Limb (tissue), 2 donors: ENCODE measurements at regions not wholly inside any gene's neighbourhood (a gene's known extent, or its start where the extent isn't known, plus 50 kb on each side); places are given as distances from the start of the nearest gene placed in this dataset.

ENCODE experiments used
- DNase-seq, 2 donors: peaks; one replicate each; pipeline ENCODE4 v3.0.0-alpha.2; 2016; ENCODE audit errors: extremely low spot score in 2 of 2

DNA sequence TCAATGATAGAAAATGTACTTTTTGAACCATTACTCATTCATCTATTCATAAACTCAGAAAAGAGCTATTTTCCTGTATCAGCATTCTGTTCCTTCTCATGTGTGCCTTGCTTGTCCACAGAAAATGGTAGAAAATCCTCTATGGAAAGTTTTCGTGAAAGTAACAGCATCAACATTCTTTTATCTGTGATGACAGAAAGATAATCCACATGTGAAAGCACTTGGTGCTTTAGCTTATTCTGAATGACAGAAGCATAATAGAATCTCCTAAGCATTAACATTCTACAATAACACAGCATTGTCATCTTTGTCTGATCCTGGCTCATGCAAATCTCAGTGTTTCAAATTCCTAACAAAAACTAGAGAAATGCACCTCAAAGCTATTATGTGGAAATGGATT lies 431.9 kb downstream of the ADAMTS20 start:
- DNase-seq = no peak

DNA sequence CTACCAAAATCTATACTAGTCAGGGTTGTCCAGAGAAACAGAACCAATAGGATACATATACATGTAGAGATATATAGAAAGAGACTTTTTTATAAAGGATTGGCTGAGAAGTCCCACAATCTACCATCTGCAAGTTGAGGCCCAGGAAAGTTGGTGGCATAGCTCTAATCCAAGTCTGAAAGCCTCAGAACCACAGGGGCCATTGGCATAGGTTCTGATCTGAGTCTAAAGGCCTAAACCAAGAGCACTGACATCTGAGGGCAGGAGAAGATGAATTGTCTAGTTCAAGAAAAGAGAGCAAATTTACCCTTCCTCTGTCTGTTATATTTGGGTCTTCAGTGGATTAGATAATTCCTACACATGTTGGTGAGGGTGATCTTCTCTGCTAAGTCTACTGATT lies 433.1 kb downstream of the ADAMTS20 start:
- DNase-seq = no peak

DNA sequence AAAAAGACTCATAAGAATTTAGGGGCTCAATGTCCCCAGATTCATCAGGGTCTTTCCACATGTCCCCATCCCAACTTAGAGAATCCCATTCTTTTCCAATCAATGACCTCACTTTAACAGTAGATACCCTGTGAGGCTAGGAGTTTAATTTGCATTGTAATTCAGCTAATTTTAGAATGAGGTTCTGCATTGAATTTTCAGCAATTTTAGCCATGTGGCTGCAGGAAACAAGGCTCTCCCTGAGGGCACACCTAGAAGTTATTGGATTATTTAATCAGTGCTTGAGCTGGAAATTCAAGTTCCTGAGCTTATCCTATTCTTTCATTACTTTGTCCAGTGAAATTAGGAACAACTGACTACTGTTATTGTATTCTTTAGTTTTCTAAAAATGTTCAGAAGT lies 433.8 kb downstream of the ADAMTS20 start:
- no peak for DNase-seq

DNA sequence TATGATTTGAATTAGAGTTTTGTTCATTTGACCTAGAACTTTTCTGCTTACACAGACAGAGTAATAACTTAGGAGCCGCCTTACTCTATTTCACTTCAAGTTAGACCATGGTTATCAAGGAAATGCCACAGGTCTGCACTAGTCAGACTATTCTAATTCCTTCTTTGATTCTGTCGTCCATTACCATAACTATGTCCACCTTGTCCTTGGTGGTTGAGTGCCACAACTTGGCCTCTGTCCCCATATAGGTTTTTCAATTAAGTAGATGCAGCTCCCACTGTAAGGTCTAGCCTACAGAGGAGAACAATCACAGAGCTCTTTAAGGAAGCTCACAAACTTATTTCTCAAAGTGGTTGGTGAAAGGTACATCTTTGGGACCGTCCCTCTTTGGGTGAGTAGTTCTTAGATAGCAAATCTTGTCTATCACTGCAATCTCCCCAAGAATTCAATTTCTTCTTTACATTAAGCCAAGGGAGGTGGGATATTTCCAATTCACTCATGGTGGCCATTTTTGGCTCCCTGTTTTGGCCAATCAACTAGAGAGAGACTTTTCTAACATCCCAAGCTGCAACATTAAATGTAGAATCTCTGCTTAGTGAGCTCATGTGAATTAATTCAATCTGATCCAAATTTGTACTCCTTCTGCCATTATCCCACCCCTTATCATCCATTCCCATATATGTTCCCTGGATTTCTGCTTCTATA lies 434.6 kb downstream of the ADAMTS20 start:
- DNase-seq = no peak

DNA sequence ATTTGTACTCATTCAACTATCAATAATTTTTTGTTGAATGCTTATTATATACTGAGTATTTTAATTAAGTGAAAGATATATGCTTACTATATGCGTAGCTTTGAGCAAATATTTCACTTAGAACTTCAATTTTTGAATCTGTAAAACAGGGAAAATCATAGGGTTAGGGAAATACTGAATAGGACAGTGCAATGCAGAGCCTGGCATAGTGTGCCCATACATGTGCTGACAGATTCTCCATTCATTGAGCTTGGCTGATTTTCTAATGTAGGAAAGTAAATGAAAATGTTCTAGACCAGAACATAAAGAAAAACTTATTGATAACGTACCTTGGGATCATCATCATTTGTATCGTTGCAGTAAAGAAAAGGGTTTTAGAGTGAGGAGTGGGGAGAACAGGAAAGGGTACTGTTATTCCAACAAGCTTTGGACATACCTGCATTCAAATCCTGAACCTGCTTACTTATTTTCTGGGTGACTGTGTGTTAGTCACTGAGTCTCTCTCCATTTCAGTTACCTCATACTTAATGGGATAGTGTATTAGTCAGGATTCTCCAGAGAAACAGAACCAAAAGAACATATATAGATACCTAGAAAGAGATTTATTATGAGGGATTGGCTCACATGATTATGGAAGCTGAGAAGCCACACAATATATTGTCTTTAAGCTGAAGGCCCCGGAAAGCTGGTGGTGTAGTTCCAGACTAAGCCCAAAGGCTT lies 436.4 kb downstream of the ADAMTS20 start:
- DNase-seq = no peak

DNA sequence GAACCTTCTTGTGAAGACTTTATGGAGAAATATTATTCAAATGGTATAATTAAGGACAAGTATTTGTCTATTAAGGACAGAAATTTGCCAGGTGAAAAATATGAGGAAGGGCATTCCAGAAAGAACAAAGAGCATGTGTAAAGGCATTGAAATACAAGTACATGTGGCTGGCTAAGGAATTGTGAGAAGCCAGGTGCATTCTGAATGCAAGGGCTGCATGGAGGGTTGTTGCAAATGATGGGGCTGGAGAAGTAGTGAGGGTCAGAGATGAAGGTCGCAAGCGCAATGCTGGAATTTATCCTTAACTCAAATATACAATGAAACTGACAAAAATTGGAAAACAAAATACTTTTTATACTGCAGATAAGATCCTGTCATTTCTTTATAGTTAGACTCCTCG lies 437.7 kb downstream of the ADAMTS20 start:
- DNase-seq = no peak

DNA sequence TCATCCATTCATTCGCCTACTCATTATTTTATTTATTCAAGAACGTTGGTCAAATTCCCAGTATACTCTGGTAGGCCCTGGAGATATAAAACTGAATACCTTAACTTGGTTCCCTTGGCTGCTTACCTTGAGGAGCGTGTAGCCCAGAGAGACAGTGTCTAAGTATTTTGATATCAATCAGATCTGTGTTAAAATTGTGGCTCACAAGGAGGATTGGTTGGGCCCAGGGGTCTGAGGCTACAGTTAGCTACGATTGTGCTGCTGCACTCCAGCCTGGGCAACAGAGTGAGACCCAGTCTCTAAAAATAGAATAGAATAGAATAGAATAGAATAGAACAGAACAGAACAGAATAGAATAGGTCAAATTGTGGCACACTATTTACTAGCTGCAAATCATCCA lies 438.4 kb downstream of the ADAMTS20 start:
- no peak for DNase-seq

DNA sequence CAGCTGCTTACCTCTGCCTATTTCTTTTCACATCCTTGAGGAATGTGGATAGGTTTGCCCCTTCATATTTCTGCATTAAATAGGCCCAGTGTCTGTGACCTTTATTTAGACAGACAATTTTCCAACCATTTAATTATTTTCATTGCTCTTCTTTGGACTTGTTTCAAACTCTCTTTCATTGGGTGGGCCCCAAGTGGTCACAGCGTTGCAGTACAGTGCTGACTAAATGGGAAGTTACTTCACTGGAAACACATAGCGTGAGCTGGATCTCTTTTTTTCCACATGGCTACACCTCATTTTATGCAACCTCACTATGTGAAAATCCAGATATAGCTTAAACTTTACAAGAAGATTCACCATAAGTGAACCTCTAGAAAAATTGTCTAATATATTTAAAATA lies 438.9 kb downstream of the ADAMTS20 start:
- peak in 1 of 2 donors; percentile 36 for DNase-seq

DNA sequence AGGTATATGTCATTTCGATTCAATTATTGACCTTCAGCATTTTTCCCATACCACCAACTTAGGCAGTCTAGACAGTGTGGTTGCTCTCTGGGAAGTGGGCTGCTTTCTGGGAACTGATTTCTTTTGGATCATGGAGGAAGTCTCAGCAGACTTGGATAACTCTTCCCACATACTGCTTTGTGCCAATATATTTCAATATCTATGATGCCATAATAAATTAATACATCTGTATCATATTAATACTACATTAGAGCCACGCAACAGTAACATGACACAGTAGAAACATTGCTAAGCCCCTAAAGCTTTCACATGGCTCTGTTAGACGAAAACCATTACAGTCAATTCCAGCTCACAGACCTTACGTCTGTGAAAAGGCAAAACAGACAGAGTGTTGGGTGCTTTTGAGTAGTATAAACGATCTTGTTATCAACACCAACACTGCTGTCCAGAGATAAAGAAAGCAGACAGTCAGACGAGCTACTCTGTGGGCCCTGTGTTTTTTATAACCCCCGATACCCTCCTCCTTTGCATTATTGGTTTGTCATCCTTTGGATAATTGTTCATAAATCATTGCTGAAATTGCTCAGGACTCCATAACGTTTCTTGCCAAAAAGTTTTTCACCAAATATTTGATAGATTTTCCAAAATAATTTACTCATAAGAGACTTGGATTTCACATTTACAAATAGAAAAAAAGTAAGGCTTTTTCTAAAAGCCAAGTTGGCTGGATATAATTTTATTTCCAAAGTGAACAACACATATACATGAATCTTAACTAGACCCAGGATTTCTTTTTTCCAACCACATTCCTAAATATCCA lies 439.7 kb downstream of the ADAMTS20 start:
- DNase-seq = peak in 1 of 2 donors; percentile 83

DNA sequence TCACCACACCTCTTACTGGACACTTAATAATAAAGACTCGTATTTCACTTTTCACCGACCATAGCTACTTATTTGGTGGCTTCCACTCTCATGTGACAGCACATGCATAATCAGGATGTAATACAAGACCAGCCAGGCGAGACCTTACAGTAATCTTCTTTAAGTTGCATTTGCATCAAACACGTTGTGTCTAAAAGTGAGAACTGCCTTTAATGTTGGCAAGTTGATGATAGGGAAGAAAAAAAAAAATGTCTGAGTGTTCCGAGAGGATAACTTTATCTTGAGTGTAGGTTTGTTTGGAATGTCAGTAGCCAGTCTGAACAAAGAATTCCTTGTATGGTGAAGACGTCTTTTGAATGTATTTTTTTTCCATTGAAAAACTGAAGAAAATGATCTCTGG lies 440.4 kb downstream of the ADAMTS20 start:
- DNase-seq = no peak

DNA sequence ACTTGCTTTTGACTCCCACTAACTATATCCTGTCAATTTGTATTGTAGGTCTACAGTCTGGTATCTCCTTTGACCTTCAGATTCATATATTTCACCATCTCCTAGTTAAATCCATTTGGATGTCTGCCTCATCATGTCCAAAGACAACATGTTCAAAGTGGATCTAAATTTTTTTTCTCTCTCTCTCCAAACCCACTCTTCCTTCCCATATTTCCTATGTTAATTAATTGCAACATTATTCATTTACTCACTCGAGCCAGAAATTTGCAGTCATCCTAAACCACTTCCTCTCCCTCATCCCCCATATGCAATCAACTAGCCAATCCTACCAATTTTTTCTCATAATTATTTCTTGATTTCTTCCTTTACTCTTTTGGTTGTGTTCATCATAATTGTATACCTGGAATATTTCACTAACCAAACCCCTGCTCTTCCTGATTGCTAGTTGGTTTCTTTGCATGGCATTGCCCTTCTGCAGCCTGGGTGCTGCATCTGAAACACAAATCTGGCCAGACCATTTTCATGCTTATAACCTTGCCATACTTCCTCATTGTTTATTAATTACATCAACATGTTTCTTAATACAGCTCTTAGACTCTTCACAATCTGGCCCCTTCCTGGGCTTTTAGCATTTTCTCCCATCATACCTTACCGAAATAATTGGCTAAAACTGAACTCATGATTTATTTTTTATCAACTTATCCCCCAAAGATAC lies 442.2 kb downstream of the ADAMTS20 start:
- DNase-seq = no peak

DNA sequence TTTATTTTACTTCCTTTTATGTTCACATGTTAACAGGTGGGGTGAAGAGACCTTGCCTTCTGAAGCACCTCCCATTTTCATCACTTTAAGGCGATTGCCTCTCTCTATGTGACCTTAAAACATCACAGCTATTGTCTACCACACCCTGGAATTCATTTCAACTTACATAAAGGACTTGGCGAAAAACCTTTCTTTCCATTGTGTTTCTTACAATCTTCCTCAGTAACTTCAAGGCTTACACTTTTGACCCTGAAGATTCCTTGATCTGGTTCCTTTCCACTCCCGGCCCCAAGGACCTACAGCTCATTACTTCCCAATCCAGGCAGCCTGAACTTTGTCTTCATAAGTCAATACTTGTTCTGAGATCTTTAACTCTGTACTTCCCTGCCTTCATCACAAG lies 443.3 kb downstream of the ADAMTS20 start:
- no peak for DNase-seq

DNA sequence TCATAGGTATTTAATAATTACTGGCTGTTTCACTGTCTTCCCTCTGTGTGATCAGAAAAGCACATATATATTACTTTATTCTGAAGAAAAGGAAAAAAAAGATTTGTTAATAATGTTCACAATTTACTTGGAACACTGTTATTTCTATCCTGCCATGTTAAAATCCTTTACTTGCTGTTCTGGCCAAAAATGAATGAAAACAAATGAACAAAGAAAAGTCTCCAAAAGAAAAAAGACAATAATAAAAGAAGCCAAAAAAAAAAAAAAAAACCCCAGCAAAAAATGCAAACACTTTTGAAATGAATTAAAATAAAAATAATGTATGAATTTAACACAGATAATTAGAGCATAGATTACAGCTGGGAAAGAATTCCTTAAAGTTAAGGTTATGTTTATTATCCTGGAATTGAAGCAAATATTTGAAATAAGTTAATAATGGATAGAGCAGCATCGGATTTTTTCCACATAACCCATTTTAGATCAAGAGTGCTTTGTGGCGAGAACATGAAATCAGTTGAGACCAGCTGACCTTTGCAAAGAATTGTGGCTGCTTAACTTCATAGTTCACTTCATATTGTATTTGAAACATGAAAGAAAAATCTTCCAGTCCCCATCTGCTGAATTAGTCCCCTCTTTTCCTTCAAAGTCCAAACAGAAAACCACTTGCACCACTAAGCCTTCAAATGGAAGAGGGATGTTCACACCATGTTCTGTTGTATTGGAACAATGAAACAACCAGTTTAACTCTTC lies 444.8 kb downstream of the ADAMTS20 start:
- no peak for DNase-seq

DNA sequence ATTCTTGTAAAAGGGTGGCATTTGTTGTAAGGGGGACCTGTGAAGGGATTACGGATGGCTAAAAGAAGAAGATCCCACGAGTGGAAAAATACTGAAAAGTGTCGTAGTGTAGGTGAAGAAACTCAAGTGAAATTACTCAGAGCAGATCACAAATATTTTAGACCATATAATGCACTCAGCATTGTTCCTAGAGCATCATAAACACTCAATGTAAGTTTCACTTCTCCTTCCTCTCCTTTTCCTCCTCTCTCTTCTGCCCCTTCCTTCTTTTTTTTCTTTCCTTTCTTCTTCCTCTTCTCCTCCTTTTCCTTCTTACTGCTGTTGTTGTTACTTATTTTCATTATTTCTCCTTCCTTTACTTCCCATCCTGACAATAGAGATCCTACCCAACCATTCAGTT lies 445.6 kb downstream of the ADAMTS20 start:
- DNase-seq = no peak

DNA sequence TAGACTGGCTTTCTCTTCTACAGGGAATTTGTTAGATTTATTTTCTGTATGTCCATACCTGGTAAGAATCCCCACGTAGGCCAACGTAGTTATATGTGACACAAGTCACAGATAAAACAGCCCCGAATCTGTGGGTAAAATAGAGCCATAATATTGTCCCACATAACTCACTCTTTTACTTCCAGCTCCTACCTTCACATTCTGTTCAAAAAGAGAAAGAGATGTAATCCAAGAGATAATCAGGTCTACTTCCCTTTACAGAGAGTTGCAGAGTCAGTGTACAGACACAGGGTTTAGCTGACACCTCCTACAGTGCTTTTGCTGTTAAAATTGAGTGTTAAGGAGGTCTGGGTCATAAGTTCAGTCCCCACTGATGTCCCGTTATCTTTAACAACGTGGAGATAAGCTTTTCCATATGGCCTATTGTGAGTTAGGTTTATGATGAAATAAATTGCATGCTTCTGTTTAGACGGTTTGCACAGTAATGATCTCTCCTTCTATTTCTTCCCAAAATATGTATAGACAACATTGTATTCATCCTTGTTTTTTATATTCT lies 446.5 kb downstream of the ADAMTS20 start:
- no peak for DNase-seq

DNA sequence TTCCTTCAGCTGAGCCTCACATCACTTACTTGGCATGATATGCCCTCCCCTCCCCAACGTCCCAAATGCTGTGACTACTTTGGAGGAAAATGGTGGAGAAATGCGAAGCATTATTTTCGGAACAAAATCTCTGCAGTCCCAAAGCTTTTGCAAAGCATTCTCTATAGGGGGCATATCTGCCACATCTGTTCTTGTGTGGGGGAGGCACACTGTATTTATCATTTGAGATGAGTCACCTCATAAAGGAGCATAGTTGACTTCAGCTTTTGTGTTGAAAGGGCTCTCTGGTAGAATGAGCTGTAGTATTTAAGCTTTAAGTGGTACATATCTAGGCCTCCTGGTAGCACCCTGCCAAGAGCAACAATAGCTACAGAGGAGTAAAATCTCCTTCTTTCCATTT lies 447.5 kb downstream of the ADAMTS20 start:
- no peak for DNase-seq

DNA sequence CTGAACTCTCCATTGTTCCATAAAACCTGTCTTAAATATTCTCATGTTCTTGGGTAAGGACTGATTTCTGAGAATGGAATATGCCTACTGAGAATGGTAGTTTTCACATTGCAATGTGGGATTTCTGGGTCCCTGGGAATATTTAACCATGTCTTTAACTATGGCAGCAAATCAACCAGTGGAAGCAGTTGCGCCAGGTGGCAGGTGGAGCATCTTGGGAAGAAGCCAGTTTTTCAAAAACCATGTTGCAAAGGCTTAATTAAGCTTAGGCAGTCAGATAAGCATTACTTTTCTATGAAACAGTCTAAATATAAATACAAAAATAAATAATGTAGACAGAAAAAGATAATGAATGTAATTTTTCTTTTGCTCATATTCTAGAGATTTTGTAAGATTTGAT lies 448.1 kb downstream of the ADAMTS20 start:
- DNase-seq = no peak

DNA sequence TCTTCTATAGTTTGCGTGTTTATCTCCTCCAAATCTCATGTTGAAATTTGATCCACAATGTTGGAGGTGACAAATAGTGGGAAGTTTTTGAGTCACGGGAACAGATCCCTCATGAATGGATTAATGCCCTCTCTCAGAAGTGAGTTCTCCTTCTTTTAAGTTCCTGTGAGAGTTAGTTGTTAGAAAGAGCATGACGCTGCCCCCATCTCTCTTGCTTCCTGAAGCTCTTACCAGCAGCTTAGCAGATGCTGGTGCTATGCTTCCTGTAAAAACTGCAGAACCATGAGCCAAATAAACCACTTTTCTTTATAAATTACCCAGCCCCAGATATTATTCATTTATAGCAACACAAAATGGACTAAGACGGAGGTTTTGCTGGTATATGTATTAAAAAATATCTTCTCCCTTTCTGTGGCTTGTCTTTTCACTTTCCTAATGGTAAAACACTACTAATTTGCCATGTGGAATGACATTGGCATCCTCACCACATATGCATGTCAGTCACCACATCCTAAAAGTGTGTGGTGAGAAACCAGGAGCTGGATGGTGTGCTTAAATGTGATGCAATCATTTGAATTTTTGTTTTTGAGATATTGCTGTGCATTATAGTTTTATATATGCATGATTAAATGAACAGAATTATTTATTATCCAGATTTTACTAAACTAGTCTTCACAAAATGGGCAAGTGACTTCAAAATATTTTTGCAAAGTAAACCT lies 449.3 kb downstream of the ADAMTS20 start:
- DNase-seq = no peak

DNA sequence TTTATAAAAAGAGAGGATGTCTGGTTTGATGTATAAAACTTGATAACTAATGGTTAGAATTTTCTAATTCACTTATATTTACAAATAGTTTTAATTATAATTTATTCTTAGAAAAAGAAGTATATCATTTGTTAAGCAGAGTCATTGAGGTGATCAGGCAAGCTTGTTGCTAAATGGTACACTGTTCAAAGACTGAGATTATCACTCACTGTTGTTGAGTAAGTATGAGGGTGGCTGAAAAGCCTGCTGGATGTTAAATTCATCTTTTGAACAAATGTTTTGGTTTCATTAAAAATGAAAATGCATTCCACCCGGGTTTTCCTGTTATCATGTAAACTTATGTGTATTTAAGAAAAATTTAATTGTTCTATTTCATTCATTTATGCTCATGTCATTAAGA lies 451.8 kb downstream of the ADAMTS20 start:
- no peak for DNase-seq

DNA sequence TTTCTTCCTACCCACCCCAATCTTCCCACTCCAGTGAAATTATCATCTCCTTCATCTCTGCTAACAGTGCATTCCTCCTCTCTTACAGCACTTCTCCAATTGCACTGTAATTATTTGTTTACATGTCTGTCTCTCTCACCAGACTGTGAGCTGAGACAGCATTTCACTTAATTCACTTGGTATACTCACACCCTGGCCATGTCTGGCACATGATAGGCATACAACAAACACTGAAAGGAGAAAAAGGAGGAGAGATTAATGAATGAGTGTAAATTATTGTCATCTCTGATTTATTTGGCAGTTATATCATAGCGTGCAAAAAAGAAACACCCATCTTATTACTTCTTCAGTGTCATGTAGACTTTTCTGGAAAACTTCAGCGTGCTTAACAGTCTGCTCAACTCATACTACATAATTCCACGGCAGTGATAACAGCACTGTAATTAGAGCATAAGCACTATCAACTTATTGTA lies 452.3 kb downstream of the ADAMTS20 start:
- DNase-seq = no peak
